HepG2 (cell line): ENCODE measurements at regions not wholly inside any gene's neighbourhood (a gene's known extent, or its start where the extent isn't known, plus 50 kb on each side); places are given as distances from the start of the nearest gene placed in this dataset.

Experiments
- ATAC-seq: fragments of 200-7000 bp; cut with Tn5 transposase; 3 replicates; pipeline ENCODE4 v1.9.1; 2020; ENCODE audit warnings: mild to moderate bottlenecking, moderate library complexity
- BruUV-seq: library from RNA; stranded (reverse); fragments of 400-500 nt; replicated peaks from 2 replicates; lab custom pipeline; 2021; lab: Mats Ljungman, UMichigan
- CTCF ChIA-PET: fragments of 300-600 bp; formaldehyde crosslinking; extraction: SDS; loops from one replicate; lab custom pipeline; 2021; ENCODE audit warnings: low total read pairs, inconsistent platforms, low intra/inter-chr PET ratio; lab: Yijun Ruan, JAX
- POLR2A ChIA-PET: fragments of 350-600 bp; sonication (Branson Sonifier 250); formaldehyde crosslinking; loops from one replicate; lab custom pipeline; 2020; ENCODE audit warnings: antibody characterized with exemption, inconsistent platforms; lab: Yijun Ruan, JAX
- DNase-seq: peaks from one replicate; pipeline ENCODE4 v3.0.0-alpha.2; 2015; ENCODE audit warnings: low spot score
- FAIRE-seq: peaks from 3 replicates; lab custom pipeline; 2011; peaks lifted over from hg19 to GRCh38; lab: Jason Lieb, UNC
- H2AFZ ChIP-seq: one replicate; pipeline ENCODE4 v1.6.1; 2011; ENCODE audit warnings: low read length, inconsistent platforms
- H3K27ac ChIP-seq: fragments of 300-600 bp; 3 replicates; pipeline ENCODE4 v1.8.0; 2011; ENCODE audit warnings: mixed run types, mild to moderate bottlenecking, mixed read lengths, low read length, inconsistent platforms; ENCODE audit not compliant: insufficient read depth; ENCODE audit errors: extremely low read length
- H3K27me3 ChIP-seq, 2 experiments: fragments of 200-600 bp in 1 of 2; 2 replicates in 1 of 2; 3 replicates in 1 of 2; pipeline versions ENCODE4 v1.6.0 to v1.8.0; 2011; ENCODE audit warnings: low read length in 2 of 2, mild to moderate bottlenecking in 2 of 2, moderate library complexity in 2 of 2, inconsistent platforms in 1 of 2; ENCODE audit not compliant: insufficient read depth in 2 of 2, control insufficient read depth in 1 of 2
- H3K36me3 ChIP-seq, 2 experiments: fragments of 200-600 bp in 1 of 2; replicated peaks in 1 of 2; 2 replicates in 1 of 2; 3 replicates in 1 of 2; pipeline versions ENCODE4 v1.5.1 to v1.8.0; 2011; ENCODE audit warnings: low read length in 2 of 2, inconsistent platforms in 1 of 2; ENCODE audit not compliant: insufficient read depth in 2 of 2, control insufficient read depth in 1 of 2
- H3K4me1 ChIP-seq: 2 replicates; pipeline ENCODE4 v1.5.1; 2012; ENCODE audit warnings: low read length, inconsistent platforms; ENCODE audit not compliant: insufficient read depth
- H3K4me2 ChIP-seq: 2 replicates; pipeline ENCODE4 v1.6.0; 2011; ENCODE audit warnings: low read depth, low read length, inconsistent platforms
- H3K4me3 ChIP-seq, 3 experiments: fragments of 200-600 bp in 1 of 3; sonication (generic), shearing (Covaris generic) in 1 of 3; replicated peaks in 1 of 3; 2 replicates each; pipeline ENCODE4 v1.5.1; 2011 to 2016; ENCODE audit warnings: low read length in 3 of 3, inconsistent platforms in 2 of 3, low read depth in 2 of 3, mild to moderate bottlenecking in 2 of 3, control low read depth in 1 of 3, mixed read lengths in 1 of 3; ENCODE audit not compliant: insufficient read depth in 1 of 3
- H3K79me2 ChIP-seq: one replicate; pipeline ENCODE4 v1.6.1; 2011; ENCODE audit warnings: low read length, inconsistent platforms; ENCODE audit not compliant: insufficient read depth
- H3K9ac ChIP-seq: 2 replicates; pipeline ENCODE4 v1.6.0; 2011; ENCODE audit warnings: mild to moderate bottlenecking, low read depth, low read length, inconsistent platforms; ENCODE audit not compliant: insufficient read depth
- H3K9me3 ChIP-seq: 2 replicates; pipeline ENCODE4 v1.5.1; 2012; ENCODE audit warnings: mild to moderate bottlenecking, low read length
- H4K20me1 ChIP-seq: 2 replicates; pipeline ENCODE4 v1.6.0; 2011; ENCODE audit warnings: inconsistent platforms, mild to moderate bottlenecking, low read length, moderate library complexity; ENCODE audit not compliant: insufficient read depth
- MAZ ChIP-seq, 2 experiments: sonication (generic) in 1 of 2; formaldehyde crosslinking in 1 of 2; IDR thresholded peaks; 2 replicates each; pipeline versions ENCODE4 v1.5.0 to v1.6.1; 2012 to 2020; ENCODE audit warnings: low read depth in 2 of 2, mild to moderate bottlenecking in 2 of 2, borderline replicate concordance in 1 of 2, improper control_type of control experiment in 1 of 2, low read length in 1 of 2, missing genetic modification reagents in 1 of 2, moderate library complexity in 1 of 2
- NCOA1 ChIP-seq: sonication (generic); formaldehyde crosslinking; IDR thresholded peaks from 2 replicates; pipeline ENCODE4 v1.9.0; 2021; ENCODE audit warnings: missing genetic modification reagents
- NFE2 ChIP-seq: sonication (generic); formaldehyde crosslinking; IDR thresholded peaks from 2 replicates; pipeline ENCODE4 v1.4.0; 2020; ENCODE audit warnings: missing genetic modification reagents
- ONECUT2 ChIP-seq: sonication (generic); formaldehyde crosslinking; IDR thresholded peaks from 2 replicates; pipeline ENCODE4 v1.4.0; 2020; ENCODE audit warnings: missing genetic modification reagents
- REPIN1 ChIP-seq: sonication (generic); formaldehyde crosslinking; IDR thresholded peaks from 2 replicates; pipeline ENCODE4 v1.8.0; 2022; ENCODE audit warnings: missing genetic modification reagents, low read depth, mild to moderate bottlenecking, borderline replicate concordance
- SATB2 ChIP-seq: sonication (generic); formaldehyde crosslinking; IDR thresholded peaks from 2 replicates; pipeline ENCODE4 v1.5.0; 2020; ENCODE audit warnings: missing genetic modification reagents
- ZFYVE20 ChIP-seq: sonication (generic); formaldehyde crosslinking; IDR thresholded peaks from 2 replicates; pipeline ENCODE4 v1.8.0; 2023; ENCODE audit warnings: low read depth, mild to moderate bottlenecking, moderate library complexity, missing genetic modification reagents, borderline replicate concordance
- ZNF296 ChIP-seq: sonication (generic); formaldehyde crosslinking; conservative IDR thresholded peaks from 2 replicates; pipeline ENCODE4 v1.5.0; 2020; ENCODE audit warnings: mild to moderate bottlenecking, missing genetic modification reagents
- ZNF431 ChIP-seq: sonication (generic); formaldehyde crosslinking; IDR thresholded peaks from 2 replicates; pipeline ENCODE4 v1.9.0; 2022; ENCODE audit warnings: missing genetic modification reagents, low read depth, mild to moderate bottlenecking, borderline replicate concordance
- ZNF577 ChIP-seq: sonication (generic); formaldehyde crosslinking; IDR thresholded peaks from 2 replicates; pipeline ENCODE4 v1.4.0; 2020; ENCODE audit warnings: mild to moderate bottlenecking, low read depth, missing genetic modification reagents, borderline replicate concordance
- ZNF691 ChIP-seq: sonication (generic); formaldehyde crosslinking; IDR thresholded peaks from 2 replicates; pipeline ENCODE4 v1.4.0; 2020; ENCODE audit warnings: missing genetic modification reagents, low read depth, mild to moderate bottlenecking, borderline replicate concordance
- WGBS: methylation state at CpG from one replicate; pipeline ENCODE4 v1.1.6; 2017; ENCODE audit warnings: low lambda C conversion rate; 5-methylcytosine and 5-hydroxymethylcytosine counted together
- in situ Hi-C: cut with HindIII; loops from 2 replicates; pipeline ENCODE4 v1.10.0; 2017; ENCODE audit warnings: low pct_unique_long_range_greater_than_20kb; ENCODE audit not compliant: extremely low pct_ligation_motif_present
- intact Hi-C: fragments of 100-400 bp; cut with micrococcal nuclease; formaldehyde crosslinking; loops from one replicate; pipeline ENCODE4 v1.10.0; 2022; ENCODE audit not compliant: unreplicated experiment
- TF ChIP-seq, protein P1 (sequence below): sonication (generic); formaldehyde crosslinking; IDR thresholded peaks from 2 replicates; pipeline ENCODE4 v1.5.0; 2020; ENCODE audit warnings: missing genetic modification reagents
- TF ChIP-seq, protein P2 (sequence below): sonication (generic); formaldehyde crosslinking; IDR thresholded peaks from 2 replicates; pipeline ENCODE4 v1.4.0; 2020; ENCODE audit warnings: missing genetic modification reagents, borderline replicate concordance

DNA sequence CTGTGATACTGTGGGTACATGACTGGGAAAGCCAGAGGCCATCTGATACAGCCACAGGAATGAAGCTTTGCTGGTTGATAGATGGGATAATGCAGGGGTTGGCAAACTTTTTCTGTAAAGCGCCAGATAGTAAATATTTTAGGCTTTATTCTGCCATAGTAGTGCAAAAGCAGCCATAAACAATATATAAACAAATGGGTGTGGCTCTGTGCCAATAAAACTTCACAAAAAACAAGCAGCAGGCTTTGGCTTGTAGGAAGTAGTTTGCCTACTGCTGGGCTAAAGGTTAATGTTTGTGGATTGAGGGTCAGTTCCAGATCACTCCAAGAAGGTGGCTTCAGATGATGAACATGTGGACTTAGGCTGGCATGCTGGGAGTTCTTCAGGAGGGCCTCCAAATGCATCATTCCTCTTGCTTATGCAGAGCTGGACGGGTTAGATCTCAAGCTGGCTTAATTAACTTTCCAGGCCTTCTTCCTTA lies 305.7 kb downstream of the RPLP1 start:
- H3K36me3 ChIP-seq: no peaks in the 10 kb centered on the region
- 0 out of 2 replicates have a peak, but pooled peaks cover 5% of the 10 kb centered on the region for H3K9me3 ChIP-seq
- ChIA-PET POLR2A (no interaction called here), CTCF (no interaction called here)
- FAIRE-seq (no peak), DNase-seq (no peak), ATAC-seq (no peak)
- intact Hi-C loops: no loop called here
- no peak overlapping the region for H3K9ac ChIP-seq
- H3K4me3 ChIP-seq: no peak overlapping the region
- H3K27ac ChIP-seq: no peak overlapping the region
- H2AFZ ChIP-seq: no peak overlapping the region
- no peaks in the 10 kb centered on the region for H3K79me2 ChIP-seq
- peaks cover 0 to 1% of the 10 kb centered on the region in 2 experiments; a peak in 2 of 5 replicates for H3K27me3 ChIP-seq
- H3K4me2 ChIP-seq: no peak overlapping the region
- no peaks in the 10 kb centered on the region for H3K4me1 ChIP-seq
- in situ Hi-C loops: no loop called here
- WGBS: 0% methylated on average over 2 of the region's 2 CpGs
- TF ChIP-seq ZNF431 (CRISPR knock-in tag): no peak
- TF ChIP-seq, protein P1, sequence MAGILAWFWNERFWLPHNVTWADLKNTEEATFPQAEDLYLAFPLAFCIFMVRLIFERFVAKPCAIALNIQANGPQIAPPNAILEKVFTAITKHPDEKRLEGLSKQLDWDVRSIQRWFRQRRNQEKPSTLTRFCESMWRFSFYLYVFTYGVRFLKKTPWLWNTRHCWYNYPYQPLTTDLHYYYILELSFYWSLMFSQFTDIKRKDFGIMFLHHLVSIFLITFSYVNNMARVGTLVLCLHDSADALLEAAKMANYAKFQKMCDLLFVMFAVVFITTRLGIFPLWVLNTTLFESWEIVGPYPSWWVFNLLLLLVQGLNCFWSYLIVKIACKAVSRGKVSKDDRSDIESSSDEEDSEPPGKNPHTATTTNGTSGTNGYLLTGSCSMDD (CRISPR knock-in tag): no peak
- TF ChIP-seq ZNF296 (CRISPR knock-in tag): no peak
- no peak for TF ChIP-seq ZNF691 (CRISPR knock-in tag)
- TF ChIP-seq NFE2: no peak
- no peak for TF ChIP-seq ZNF577 (CRISPR knock-in tag)
- TF ChIP-seq ONECUT2 (CRISPR knock-in tag): no peak
- no peak for TF ChIP-seq NCOA1
- TF ChIP-seq SATB2 (CRISPR knock-in tag): no peak
- TF ChIP-seq, protein P2, sequence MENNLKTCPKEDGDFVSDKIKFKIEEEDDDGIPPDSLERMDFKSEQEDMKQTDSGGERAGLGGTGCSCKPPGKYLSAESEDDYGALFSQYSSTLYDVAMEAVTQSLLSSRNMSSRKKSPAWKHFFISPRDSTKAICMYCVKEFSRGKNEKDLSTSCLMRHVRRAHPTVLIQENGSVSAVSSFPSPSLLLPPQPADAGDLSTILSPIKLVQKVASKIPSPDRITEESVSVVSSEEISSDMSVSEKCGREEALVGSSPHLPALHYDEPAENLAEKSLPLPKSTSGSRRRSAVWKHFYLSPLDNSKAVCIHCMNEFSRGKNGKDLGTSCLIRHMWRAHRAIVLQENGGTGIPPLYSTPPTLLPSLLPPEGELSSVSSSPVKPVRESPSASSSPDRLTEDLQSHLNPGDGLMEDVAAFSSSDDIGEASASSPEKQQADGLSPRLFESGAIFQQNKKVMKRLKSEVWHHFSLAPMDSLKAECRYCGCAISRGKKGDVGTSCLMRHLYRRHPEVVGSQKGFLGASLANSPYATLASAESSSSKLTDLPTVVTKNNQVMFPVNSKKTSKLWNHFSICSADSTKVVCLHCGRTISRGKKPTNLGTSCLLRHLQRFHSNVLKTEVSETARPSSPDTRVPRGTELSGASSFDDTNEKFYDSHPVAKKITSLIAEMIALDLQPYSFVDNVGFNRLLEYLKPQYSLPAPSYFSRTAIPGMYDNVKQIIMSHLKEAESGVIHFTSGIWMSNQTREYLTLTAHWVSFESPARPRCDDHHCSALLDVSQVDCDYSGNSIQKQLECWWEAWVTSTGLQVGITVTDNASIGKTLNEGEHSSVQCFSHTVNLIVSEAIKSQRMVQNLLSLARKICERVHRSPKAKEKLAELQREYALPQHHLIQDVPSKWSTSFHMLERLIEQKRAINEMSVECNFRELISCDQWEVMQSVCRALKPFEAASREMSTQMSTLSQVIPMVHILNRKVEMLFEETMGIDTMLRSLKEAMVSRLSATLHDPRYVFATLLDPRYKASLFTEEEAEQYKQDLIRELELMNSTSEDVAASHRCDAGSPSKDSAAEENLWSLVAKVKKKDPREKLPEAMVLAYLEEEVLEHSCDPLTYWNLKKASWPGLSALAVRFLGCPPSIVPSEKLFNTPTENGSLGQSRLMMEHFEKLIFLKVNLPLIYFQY: no peak
- no peak for TF ChIP-seq ZFYVE20 (CRISPR knock-in tag)
- no peak for TF ChIP-seq REPIN1 (CRISPR knock-in tag)
- no peak for TF ChIP-seq MAZ (IDR thresholded peaks at IDR 0.05; ENCODE audit: borderline replicate concordance, low read depth, low read length)
- TF ChIP-seq MAZ (CRISPR knock-in tag; IDR thresholded peaks at IDR 0.05; ENCODE audit: low read depth): no peak
- no TSS peak for BruUV-seq
- no peaks in the 10 kb centered on the region for H4K20me1 ChIP-seq
